ENCODE measurements at regions not wholly inside any gene's neighbourhood (a gene's known extent, or its start where the extent isn't known, plus 50 kb on each side); places are given as distances from the start of the nearest gene placed in this dataset.

- no peak for TF ChIP-seq ZFX (IDR thresholded peaks at IDR 0.05)
- TF ChIP-seq CTCF (conservative IDR thresholded peaks at IDR 0.05), result no peak
- no peak overlapping the region for H3K27ac ChIP-seq
These were observed 107.1 kb upstream of the FTMT start for GRCh38 chr5:121744577-121744976.

- no peak overlapping the region for H3K27ac ChIP-seq
- TF ChIP-seq ZFX (IDR thresholded peaks at IDR 0.05) (no peak), CTCF (conservative IDR thresholded peaks at IDR 0.05) (no peak)
These were observed 106.3 kb upstream of the FTMT start for GRCh38 chr5:121745407-121745806.

- TF ChIP-seq CTCF (conservative IDR thresholded peaks at IDR 0.05), result no peak
- TF ChIP-seq ZFX (IDR thresholded peaks at IDR 0.05), result no peak
These were observed 104.9 kb upstream of the FTMT start for GRCh38 chr5:121746763-121747162.

GRCh38 chr5:121748686-121749085 is 103.0 kb upstream of the FTMT start:
- H3K27ac ChIP-seq, result no peak overlapping the region
- no peak for TF ChIP-seq CTCF (conservative IDR thresholded peaks at IDR 0.05)
- TF ChIP-seq ZFX (IDR thresholded peaks at IDR 0.05), result no peak

More at GRCh38 chr5:121746763-121747162, 104.9 kb upstream of the FTMT start:
- H3K27ac ChIP-seq, result no peak overlapping the region

- no peak for TF ChIP-seq CTCF (conservative IDR thresholded peaks at IDR 0.05)
- no peak for TF ChIP-seq ZFX (IDR thresholded peaks at IDR 0.05)
- no peak overlapping the region for H3K27ac ChIP-seq
These were observed 99.5 kb upstream of the FTMT start for GRCh38 chr5:121752149-121752548.

GRCh38 chr5:121755266-121755665 is 96.4 kb upstream of the FTMT start:
- TF ChIP-seq CTCF (conservative IDR thresholded peaks at IDR 0.05) (no peak), ZFX (IDR thresholded peaks at IDR 0.05) (no peak)
- no peak overlapping the region for H3K27ac ChIP-seq

- H3K27ac ChIP-seq, result no peak overlapping the region
- TF ChIP-seq ZFX (IDR thresholded peaks at IDR 0.05) (no peak), CTCF (conservative IDR thresholded peaks at IDR 0.05) (no peak)
These were observed 93.9 kb upstream of the FTMT start for GRCh38 chr5:121757753-121758152.

All from C4-2B (cell line).